NCI-H2196 treated with DMSO at 0.1 percent for 48 hours (cell line): ENCODE measurements at regions not wholly inside any gene's neighbourhood (a gene's known extent, or its start where the extent isn't known, plus 50 kb on each side); places are given as distances from the start of the nearest gene placed in this dataset.
"Not testable (repeated sequence)": the region's sequence is repeated elsewhere in the genome, so short reads cannot be mapped to it uniquely, and the experiment has no call there.

Source experiments
- DNase-seq: peaks from one replicate; lab custom pipeline; 2025; ENCODE audit not compliant: unreplicated experiment; lab: John Stamatoyannopoulos, UW

- no peak for DNase-seq
Observed at GRCh38 chr6:164057876-164058275, 643.4 kb downstream of the QKI start.

- no peak for DNase-seq
Observed at GRCh38 chr6:164051427-164051826, 636.9 kb downstream of the QKI start.

- no peak for DNase-seq
Observed at GRCh38 chr6:164049517-164049988, 635.0 kb downstream of the QKI start.

GRCh38 chr6:164048840-164049516 is 634.5 kb downstream of the QKI start:
- DNase-seq = no peak

GRCh38 chr6:164045082-164045481 is 630.6 kb downstream of the QKI start:
- no peak for DNase-seq

GRCh38 chr6:164043656-164044055 is 629.1 kb downstream of the QKI start:
- DNase-seq = not testable (repeated sequence)

GRCh38 chr6:164042212-164042611 is 627.7 kb downstream of the QKI start:
- no peak for DNase-seq

- no peak for DNase-seq
Observed at GRCh38 chr6:164040994-164041393, 626.5 kb downstream of the QKI start.

- no peak for DNase-seq
Observed at GRCh38 chr6:164039954-164040375, 625.4 kb downstream of the QKI start.

GRCh38 chr6:164037171-164037870 is 622.8 kb downstream of the QKI start:
- DNase-seq = no peak

- DNase-seq = no peak
Observed at GRCh38 chr6:164035900-164036485, 621.5 kb downstream of the QKI start.

GRCh38 chr6:164034602-164035140 is 620.2 kb downstream of the QKI start:
- no peak for DNase-seq

- DNase-seq = no peak
Observed at GRCh38 chr6:164025180-164025579, 610.7 kb downstream of the QKI start.

- DNase-seq = no peak
Observed at GRCh38 chr6:164023535-164023934, 609.0 kb downstream of the QKI start.

GRCh38 chr6:164022632-164023031 is 608.1 kb downstream of the QKI start:
- no peak for DNase-seq

GRCh38 chr6:164021589-164022250 is 607.2 kb downstream of the QKI start:
- no peak for DNase-seq

- DNase-seq = no peak
Observed at GRCh38 chr6:164020142-164020541, 605.6 kb downstream of the QKI start.

- no peak for DNase-seq
Observed at GRCh38 chr6:164018133-164018532, 603.6 kb downstream of the QKI start.

- DNase-seq = no peak
Observed at GRCh38 chr6:164016056-164016455, 601.5 kb downstream of the QKI start.

GRCh38 chr6:164015088-164015484 is 600.6 kb downstream of the QKI start:
- DNase-seq = no peak

- no peak for DNase-seq
Observed at GRCh38 chr6:164014346-164015087, 600.0 kb downstream of the QKI start.
